ENCODE measurements at regions not wholly inside any gene's neighbourhood (a gene's known extent, or its start where the extent isn't known, plus 50 kb on each side); places are given as distances from the start of the nearest gene placed in this dataset.

DNA sequence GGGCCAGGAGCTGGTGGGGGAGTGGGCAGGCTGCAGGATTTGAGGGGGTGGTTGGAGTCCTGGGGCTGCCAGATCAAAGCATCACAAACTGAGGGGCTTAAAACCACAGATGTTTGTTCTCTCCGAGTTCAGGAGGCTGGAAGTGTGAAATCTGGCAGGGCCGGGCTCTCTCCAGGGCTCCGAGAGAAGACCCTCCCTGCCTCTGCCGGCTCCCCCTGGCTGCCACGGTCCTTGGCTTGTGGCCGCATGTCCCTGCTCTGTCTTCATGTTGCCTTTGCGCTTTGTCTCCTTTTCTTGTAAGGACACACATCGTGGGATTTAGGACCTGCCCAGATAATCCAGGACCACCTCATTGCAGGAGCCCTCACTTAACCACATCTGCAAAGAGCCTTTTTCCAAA lies 139.8 kb upstream of the GSE1 start:
- no peak for DNase-seq (ENCODE audit: low read depth in 2 of 2)

DNA sequence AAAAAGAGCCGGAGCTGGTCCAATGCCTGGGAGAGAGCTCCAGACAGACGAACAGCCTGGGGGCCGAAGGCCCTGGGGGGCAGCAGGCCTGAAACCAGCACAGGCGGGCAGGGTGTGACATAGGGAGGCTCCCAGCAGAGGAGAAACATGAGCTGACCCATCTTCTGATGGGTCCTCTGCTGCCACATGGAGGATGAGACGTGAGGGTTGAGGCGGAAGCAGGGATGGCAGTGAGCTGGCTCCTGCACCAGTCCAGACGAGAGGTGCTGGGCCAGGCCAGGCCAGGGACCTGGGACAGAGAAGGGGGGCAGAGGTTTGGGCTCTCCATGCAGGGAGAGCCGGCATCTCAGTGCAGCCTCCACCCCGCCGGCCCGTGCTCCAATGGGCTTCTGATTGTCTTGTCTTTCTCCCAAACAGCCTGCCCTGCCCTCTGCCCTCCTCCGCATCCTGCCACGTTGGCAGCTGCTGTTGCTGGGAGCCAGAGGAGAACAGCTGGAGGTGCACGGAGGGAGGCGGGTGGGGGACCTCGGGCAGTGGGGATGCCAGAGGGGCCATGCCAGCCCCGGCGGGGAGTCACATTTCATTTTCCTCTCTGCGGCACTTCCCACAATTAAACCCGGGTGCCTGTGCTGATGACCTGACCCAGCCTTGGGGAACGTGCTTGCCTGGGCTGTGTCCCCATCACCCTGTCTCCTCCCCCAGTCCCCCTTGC lies 139.1 kb upstream of the GSE1 start:
- no peak for DNase-seq (ENCODE audit: low read depth in 2 of 2)

DNA sequence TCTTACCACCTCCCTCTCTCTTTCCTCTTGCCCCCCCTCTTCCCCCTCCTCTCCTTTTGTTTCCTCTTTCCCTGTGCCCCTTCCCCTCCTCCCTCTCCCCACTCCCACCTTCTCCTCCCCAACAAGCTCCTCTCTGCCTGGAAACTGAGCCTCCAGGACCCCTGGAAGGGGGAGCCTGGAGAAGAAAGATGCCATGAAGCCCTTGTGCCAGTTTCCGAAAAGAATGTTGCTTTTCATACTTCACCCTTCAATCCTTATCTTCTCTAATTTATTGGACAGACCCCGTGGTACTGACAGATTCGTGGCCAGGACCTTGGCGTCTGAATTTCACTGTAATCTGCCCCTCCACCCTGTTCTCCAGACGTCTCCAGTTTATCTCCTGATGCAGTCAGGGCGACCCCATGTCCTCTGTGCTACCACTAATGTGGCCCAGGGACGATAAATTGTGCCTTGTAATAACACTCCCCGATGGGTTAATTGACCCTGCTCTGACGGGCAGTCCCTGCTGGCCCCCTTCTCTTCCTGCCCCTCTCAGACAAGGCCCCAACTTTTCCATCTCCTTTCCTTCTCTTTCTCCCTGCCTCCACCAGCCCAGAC lies 138.4 kb upstream of the GSE1 start:
- no peak for DNase-seq (ENCODE audit: low read depth in 2 of 2)

DNA sequence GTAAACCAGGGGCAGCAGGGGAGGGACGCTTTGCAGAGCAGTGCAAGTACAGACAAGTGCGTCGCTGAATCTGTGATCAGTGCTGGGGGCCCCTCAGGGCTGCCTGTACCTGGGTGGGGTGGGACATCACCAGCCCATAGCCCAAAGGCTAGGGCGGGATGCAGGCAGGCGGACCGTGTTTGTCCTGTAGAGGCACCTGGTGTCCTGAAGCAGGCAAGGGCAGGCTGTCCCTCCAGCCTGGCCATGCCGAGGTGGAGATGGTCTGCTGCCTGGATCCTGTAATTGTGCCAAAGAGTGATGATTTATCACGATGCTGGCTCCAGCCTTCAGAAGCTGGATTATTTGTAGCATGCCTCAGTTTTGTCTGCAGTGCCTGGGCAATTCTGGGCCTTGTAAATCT lies 137.9 kb upstream of the GSE1 start:
- DNase-seq (ENCODE audit: low read depth in 2 of 2) = no peak

DNA sequence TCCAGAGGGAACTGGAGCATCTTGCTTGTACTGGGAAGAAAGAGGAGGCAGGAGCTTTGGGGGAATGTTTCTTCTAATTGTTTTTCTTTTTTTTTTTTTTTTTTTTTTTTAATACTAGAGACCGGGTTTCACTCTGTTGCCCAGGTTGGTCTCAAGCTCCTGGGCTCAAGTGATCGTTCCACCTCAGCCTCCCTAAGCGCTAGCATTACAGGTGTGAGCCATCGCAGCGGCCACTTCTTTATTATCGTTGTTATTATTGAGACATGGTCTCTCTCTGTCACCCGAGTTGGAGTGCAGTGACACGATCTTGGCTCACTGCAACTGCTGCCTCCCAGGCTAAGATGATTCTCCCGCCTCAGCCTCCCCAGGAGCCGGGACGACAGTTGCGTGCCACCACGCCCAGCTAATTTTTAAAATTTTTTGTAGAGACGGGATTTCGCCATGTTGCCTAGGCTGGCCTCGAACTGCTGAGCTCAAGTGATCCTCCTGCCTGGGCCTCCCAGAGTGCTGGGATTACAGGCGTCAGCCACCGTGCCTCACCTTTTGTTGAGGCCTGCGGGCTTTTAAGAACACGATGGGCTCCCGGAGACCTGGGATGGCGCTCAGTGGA lies 137.3 kb upstream of the GSE1 start:
- no peak for DNase-seq (ENCODE audit: low read depth in 2 of 2)

DNA sequence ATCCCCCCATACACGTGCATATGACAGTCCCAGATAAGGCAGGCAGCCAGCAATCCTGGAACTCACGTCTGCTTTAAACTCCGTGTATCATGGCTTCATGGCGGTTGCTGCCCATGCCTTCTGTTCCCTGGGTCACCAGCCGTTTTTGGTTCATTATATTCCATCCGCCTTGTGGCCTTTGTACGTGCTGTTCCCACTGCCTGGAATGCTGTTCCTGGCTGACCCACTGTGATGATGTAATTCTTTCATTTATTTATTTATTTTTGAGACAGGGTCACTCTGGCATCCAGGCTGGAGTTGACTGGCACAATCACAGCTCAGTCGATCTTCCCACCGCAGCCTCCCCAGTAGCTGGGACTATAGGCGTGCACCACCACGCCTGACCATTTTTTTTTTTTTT lies 136.7 kb upstream of the GSE1 start:
- DNase-seq (ENCODE audit: low read depth in 2 of 2) = no peak

DNA sequence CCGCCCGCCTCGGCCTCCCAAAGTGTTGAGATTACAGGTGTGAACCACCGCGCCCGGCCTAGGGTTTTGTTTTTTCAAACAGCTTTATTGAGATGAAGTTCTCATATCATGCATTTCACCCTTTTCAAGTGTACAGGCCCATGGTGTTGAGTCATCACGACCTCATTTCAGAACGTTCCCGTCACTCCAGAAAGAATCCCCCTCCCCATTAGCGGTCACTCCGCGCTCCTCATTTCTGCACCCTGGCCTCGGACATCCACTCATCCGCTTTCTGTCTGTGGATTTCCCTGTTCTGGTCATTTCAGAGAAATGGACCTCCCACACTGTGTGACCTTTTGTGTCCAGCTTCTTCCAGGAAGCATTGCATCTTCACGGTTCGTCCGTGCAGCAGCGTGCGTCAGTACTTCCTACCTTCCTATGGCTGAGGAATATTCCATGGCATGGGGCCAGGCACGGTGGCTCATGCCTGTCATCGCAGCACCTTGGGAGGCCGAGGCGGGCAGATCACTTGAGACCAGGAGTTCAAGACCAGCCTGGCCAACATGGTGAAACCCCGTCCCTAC lies 135.2 kb upstream of the GSE1 start:
- DNase-seq (ENCODE audit: low read depth in 2 of 2) = no peak

DNA sequence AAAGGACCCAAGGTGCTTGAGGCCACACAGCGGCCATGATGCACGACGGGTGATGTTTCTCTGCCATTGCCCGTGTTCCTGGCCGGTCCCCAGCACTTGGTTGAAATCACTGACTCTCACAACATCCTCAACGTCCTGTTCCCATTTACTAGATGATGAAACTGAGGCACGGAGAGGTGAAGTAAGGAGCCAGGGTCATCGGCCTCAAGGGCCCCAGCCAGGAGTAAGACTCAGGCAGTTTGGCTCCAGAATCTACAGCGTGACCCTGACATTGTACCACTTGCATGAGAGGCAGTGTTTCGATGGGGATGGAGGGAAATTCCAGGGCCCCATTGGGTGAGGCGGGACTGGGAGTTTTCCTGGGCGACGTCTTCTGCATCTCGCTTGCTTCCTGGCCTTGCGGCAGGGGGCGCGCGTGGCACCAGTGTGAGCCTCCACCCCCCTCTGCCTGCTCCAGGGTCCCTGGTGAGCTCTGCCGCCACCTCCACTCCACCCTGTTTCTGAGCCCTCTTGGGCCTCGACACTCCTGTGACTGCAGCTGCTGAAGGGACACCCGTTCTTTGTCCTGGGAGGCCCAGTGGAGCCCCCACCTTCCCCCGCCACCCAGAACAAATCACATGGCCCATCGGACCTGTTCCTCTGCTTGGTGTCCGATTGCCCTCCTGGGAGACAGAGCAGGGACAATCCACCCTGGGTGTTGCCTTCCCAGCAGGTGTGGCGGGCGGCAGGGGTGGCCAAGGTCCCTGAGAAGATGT lies 133.0 kb upstream of the GSE1 start:
- DNase-seq (ENCODE audit: low read depth in 2 of 2) = no peak

DNA sequence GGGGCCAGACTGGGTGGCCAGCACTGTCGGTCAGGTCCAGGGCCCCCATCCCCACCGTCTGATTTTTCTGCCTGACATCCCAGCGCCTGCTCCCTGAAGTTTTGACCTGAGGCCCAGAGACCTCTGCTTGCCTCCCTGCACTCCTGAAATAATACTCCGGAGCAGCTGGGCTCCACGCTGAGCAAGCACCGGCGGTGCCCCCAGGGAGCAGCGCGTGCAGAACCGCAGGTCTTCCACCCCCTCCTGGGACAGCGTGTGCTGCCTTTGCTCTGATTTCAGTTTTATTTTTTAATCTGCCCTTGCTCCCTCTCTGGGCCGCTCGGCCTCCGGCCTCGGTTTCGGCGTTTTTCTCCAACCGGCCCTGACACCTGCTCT lies 132.4 kb upstream of the GSE1 start:
- DNase-seq (ENCODE audit: low read depth in 2 of 2) = no peak

DNA sequence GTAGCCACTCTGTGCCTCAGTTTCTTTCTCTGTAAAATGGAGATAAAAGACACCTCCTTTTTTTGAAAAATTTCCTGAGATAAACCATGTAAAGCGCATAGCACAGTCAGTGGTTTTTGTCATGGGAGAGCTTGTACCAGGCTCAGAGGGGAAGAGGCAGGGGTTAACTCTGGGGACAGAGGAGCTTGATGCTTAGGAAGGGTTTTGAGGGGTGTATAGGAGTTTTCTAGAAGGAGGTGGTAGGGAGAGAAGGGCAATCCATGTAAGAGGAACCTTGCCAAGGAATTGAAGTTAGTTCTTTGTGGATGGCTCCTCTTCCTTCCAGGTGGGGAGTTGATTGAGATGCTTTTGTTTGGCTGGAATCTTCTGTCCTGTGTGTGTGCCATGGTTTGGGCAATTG lies 131.9 kb upstream of the GSE1 start:
- no peak for DNase-seq (ENCODE audit: low read depth in 2 of 2)

DNA sequence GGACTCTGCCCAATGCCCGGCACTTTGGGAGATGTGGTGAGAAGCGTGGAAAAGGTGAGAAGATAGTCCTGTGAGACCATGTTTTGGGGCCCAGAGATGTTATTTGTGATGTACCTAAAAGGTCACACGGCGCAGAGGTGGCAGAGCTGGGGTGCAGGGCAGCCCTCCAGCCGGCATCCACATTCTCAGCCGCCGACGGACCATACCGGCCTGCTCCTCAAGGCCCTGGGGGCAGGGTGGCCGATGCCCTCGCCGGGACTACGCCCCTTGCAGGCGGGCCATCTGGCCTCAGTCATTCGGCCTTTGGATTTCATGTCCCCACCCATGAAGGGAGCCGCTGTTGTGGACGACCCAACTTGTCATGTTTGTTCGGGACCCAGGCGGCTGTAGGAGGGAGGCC lies 131.4 kb upstream of the GSE1 start:
- DNase-seq (ENCODE audit: low read depth in 2 of 2) = no peak

DNA sequence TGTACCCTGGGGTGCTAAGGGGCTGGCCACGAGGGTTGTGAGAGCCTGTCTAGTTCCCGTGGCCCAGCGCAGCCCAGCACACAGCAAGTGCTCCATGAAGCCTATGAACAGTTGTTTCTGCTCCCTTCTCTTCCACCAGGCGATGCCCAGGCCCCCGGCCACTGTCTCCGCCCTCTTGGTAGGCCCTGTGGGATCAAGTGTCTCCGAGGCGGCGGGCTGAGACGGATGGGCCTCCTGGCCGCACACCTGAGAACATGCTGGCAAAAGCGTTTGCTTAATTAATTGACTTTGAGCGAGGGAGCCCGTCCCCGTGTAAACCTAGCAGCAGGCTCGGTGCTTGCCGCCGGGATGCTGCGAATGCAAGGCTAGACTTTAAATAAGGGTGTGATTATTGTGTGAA lies 129.7 kb upstream of the GSE1 start:
- DNase-seq (ENCODE audit: low read depth in 2 of 2) = no peak

DNA sequence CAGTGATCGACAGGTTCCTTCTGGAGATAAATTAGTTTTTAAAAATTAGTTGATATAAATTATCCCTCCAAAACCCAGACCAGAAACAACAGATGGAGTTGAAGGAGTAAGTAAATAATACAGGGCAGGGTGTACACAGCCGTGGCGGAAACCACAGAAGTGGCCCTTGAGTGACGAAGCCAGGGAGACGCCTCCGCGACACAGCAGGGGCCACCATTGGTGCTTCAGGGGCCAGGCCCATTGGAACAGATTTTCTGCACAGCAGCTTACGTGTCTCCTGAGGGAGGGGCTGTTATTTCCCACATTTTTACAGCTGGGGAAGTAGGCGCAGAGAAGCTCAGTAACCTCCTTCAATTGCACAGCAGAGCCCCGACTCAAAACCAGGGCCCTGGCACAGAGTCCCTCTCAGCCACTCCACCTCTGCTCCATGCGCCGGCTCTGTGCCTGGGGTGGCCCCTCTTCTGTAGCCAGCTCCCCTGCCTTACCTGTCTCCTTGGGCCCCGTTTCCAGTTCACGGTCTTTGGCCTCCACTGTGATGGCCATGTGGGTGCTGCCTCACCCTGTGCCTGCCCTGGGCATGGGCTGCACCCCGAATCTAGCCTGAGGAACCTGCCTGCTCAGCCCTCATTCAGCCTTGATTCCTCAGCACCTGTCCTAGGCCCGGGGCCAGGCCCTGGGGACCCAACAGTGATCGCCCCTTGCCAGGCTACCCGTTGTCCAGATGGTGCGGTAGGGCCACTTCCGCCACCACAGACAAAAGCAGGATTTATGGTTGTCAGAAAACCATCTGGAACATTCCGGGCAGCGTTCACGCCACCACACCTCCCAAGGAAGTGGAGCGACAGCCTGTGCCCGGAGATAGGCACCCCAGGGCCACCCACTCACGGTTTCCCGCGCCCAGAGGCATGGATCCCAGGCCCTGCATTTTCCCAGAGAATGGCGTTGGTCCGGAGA lies 128.5 kb upstream of the GSE1 start:
- no peak for DNase-seq (ENCODE audit: low read depth in 2 of 2)

DNA sequence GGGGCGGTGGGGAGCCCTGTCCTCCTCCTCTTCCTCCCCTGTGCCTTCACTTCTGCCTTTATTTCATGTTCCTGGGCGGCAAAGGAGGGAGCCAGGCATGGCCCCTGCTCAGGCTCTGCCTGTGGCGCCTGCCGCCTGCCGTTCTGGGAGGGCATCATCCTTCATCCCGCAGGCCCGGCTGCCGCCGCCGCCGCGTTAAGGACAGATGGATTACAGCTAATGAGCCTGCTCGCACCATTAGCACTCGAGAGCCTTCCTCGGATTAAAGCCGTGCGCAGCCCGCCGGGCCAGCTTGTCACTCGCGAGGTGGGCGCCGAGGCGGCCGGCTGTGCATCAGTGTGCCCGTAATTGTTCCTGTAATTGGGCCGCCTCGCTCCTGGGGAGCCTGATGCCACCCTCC lies 127.7 kb upstream of the GSE1 start:
- no peak for DNase-seq (ENCODE audit: low read depth in 2 of 2)

DNA sequence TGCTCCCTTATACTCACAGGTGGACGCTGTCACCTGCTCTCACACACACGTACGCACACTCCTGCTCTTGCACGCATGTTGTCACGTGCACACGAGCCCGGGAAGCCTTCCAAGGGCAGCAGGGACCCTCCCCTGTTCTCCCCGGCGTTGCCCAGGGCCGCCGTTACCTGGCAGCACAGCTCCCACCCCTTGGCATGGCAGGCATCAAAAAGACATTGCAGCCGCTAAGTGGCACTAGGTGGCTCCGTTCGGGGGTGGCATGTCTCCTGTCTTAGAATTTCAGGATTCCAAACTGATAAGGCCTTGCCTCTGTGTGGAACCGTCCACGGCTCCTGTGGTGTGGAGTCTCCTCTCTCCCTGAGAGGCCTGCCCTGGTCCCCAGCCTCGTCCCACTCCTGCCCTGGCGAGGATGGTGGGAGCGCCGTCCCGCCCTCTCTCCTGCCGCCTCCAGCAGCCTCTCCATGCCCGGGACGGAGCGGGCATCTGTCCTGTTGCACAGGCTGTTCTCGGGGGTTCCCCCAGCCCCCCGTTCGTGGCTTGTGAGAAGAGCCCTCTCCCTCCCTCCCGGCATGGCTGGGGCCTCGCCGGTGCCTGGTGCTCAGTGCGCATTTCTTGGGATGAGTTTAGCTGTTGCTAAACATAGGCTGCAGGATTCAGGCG lies 126.7 kb upstream of the GSE1 start:
- DNase-seq (ENCODE audit: low read depth in 2 of 2) = no peak

DNA sequence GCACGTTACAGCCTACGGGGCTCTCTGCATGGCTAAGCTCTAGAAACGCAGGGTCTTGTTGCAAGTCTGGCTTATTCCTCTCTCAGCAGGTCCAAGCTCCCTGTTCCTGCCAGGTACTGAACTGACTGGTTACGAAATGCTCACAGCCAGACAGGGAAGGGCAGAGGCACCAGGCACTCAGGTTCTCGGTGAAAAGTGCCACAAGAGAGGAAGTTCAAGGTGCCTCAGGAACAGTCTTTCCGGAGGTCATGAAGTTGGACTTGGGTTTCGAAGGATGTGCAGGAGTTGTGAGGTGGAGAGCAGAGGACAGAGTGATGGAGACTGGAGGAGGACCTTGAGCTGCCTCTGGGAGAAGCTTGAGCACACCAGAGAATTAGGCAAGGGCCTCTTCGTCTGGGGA lies 124.7 kb upstream of the GSE1 start:
- DNase-seq (ENCODE audit: low read depth in 2 of 2) = no peak

DNA sequence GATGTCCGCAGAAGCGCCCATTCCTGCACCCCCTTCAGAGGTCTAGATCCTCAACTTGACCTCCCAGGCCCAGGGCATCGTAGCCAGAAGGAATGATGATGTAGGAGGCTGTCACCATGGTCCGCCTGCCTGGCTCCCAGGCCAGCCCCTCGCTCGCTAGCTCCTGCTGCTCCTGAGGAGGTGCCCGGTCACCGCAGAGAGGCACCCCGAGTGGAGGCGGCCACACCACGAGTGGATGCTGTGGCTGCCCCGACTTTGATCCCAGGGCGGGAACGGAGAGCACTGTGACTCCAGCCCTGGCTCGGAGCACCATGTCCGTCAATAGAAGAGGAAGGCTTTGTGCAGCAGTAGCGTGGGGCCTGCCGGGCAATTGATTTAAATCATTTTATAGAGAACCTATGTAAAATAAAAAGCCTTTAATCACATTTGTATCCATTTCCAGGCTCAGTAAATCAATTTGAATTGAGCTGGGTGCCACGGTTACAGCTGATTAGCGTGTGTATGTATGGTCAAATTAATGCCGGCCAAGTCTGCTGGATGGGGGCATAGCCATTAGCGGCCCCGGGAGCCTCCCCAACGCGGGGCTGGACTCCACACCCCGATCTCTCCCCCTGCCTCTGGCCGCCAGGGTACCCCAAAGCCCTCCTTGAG lies 122.6 kb upstream of the GSE1 start:
- DNase-seq (ENCODE audit: low read depth in 2 of 2) = no peak

DNA sequence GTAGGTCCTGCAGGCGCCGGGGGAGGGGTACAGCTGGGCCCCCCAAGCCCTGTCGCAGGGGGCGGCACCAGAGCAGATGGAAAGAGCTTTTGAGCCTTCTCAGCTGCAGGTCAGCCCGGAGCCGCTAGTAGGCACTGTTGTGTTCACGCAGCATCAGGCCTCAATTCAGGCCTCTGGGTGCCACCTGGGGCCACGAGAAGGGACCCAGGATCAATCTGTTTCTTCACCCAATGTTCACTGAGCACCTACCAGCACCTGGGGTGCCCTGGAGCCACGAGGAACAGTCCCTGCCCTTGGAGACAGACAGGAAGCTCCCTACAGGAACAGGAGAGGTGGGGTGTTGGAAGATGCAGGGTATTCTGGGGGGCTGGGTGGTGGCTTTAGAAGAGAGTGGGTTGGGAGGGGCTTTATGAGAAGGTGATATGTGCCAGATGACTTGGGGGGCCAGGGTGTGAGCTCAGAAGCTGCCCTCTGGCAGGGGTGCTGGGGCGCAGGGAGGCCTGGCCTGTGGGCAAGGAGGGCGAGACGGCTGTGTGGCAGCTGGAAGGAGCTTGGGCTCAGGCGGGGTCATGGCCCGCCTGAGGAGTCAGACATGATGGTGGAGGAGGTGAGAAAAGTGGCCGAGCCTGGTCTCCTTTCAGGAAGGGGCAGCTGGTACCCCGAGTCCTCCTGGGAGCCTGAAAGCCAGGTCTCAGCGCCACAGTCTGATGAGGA lies 121.9 kb upstream of the GSE1 start:
- DNase-seq (ENCODE audit: low read depth in 2 of 2) = no peak

DNA sequence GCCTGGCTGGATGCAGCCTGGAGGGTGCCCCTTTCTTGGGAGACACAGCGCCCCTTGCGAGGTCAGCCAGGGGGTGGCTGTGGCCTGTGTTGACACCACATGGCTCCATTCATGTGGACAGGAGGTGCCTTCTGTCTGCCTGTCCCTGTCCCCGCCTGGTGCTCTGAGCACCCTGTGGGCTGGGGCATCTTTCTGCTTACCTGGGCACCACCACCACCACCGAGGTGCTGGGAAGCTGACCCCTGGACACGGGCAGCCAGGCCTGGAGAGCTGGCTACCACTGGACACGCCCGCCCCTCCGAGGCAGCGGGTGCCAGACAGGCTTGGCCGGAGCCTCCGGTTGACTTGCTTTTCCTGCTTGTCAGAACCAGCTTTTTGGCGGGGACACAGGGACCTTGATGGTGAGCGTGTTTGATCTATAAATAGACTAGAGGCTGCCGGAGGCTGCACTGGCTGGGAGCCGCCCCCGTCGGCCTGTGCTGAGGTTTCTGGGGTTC lies 121.3 kb upstream of the GSE1 start:
- no peak for DNase-seq (ENCODE audit: low read depth in 2 of 2)

All from fibroblast of skin of left biceps (primary cell).